ENCODE measurements at regions not wholly inside any gene's neighbourhood (a gene's known extent, or its start where the extent isn't known, plus 50 kb on each side); places are given as distances from the start of the nearest gene placed in this dataset.
A peak's percentile ranks its signal among the peaks of the same experiment; 100 is the strongest.
"Not testable (repeated sequence)": the region's sequence is repeated elsewhere in the genome, so short reads cannot be mapped to it uniquely, and the experiment has no call there.

GRCh38 chr17:12209632-12210191 is 189.0 kb downstream of the MAP2K4 start (continued):
- TF ChIP-seq ATF1 (CRISPR knock-in tag; IDR thresholded peaks at IDR 0.05) (no peak), E2F1 (CRISPR knock-in tag; IDR thresholded peaks at IDR 0.05) (no peak), ZNF138 (CRISPR knock-in tag; conservative IDR thresholded peaks at IDR 0.05) (no peak), TCF7 (CRISPR knock-in tag; IDR thresholded peaks at IDR 0.05; ENCODE audit: low read depth) (no peak), NFATC4 (CRISPR knock-in tag; IDR thresholded peaks at IDR 0.05) (no peak), TP53 (CRISPR knock-in tag; IDR thresholded peaks at IDR 0.05) (no peak), PRRX2 (CRISPR knock-in tag; IDR thresholded peaks at IDR 0.05) (no peak), TEAD1 (CRISPR knock-in tag; IDR thresholded peaks at IDR 0.05) (no peak), CREB1 (CRISPR knock-in tag; IDR thresholded peaks at IDR 0.05) (no peak)
- TF ChIP-seq, protein P1, sequence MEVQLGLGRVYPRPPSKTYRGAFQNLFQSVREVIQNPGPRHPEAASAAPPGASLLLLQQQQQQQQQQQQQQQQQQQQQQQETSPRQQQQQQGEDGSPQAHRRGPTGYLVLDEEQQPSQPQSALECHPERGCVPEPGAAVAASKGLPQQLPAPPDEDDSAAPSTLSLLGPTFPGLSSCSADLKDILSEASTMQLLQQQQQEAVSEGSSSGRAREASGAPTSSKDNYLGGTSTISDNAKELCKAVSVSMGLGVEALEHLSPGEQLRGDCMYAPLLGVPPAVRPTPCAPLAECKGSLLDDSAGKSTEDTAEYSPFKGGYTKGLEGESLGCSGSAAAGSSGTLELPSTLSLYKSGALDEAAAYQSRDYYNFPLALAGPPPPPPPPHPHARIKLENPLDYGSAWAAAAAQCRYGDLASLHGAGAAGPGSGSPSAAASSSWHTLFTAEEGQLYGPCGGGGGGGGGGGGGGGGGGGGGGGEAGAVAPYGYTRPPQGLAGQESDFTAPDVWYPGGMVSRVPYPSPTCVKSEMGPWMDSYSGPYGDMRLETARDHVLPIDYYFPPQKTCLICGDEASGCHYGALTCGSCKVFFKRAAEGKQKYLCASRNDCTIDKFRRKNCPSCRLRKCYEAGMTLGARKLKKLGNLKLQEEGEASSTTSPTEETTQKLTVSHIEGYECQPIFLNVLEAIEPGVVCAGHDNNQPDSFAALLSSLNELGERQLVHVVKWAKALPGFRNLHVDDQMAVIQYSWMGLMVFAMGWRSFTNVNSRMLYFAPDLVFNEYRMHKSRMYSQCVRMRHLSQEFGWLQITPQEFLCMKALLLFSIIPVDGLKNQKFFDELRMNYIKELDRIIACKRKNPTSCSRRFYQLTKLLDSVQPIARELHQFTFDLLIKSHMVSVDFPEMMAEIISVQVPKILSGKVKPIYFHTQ (CRISPR knock-in tag; IDR thresholded peaks at IDR 0.05): no peak

GRCh38 chr17:12220714-12221439 is 200.2 kb downstream of the MAP2K4 start:
- H3K4me1 Mint-ChIP-seq: peaks cover 25% of the 10 kb centered on the region
- H3K9me3 Mint-ChIP-seq: peaks cover 17% of the 10 kb centered on the region
- DNase-seq (ENCODE audit: low spot score); H3K4me3 Mint-ChIP-seq; H3K36me3 Mint-ChIP-seq; ATAC-seq; POLR2A ChIA-PET; H3K27ac Mint-ChIP-seq; H3K27me3 Mint-ChIP-seq (ENCODE audit: low read depth): not testable (repeated sequence)
- CTCF ChIA-PET: interaction anchor here (0.6 to 2.5 kb wide), 4 partner anchors 40 to 521 kb away, joined by 3 to 12 read pairs (median 4); no protein-coding TSS in a partner anchor

DNA sequence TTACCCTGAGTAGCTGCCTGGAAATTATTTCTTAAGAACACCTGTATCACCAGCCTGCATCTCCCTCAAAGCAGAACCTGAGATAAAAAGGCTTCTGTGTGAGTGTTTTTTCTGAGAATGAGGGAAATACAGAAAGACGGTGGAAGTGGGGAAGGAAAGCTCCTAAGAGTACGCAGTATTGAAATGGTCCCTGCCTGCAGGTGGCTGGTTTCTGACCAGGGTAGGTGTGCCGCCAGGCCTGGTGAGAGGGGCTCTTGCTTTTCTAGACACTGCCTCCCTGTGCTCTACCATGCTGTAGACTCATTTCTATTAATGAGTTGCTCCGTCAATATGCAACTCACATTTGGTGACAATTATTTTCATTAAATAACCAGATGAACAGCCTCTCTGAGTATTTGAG is 201.7 kb downstream of the MAP2K4 start:
- DNase-seq (ENCODE audit: low spot score) (no peak), ATAC-seq (peak; percentile 87)
- H3K4me3 Mint-ChIP-seq: peak overlapping the region; percentile 38
- peaks cover 17% of the 10 kb centered on the region for H3K9me3 Mint-ChIP-seq
- TF ChIP-seq PRRX2 (CRISPR knock-in tag; IDR thresholded peaks at IDR 0.05): no peak
- TF ChIP-seq PRDM15 (CRISPR knock-in tag; IDR thresholded peaks at IDR 0.05): no peak
- no peak for TF ChIP-seq FOXK1 (CRISPR knock-in tag; IDR thresholded peaks at IDR 0.05)
- TF ChIP-seq EMX1 (CRISPR knock-in tag; IDR thresholded peaks at IDR 0.05): no peak
- TF ChIP-seq ZNF138 (CRISPR knock-in tag; conservative IDR thresholded peaks at IDR 0.05): no peak
- no peak for TF ChIP-seq ZNF263 (CRISPR knock-in tag; IDR thresholded peaks at IDR 0.05; ENCODE audit: low read depth)
- ChIA-PET POLR2A (no interaction called here), CTCF (interaction anchor here (1.2 to 2.5 kb wide), 2 partner anchors 41 to 520 kb away, joined by 3 to 12 read pairs; no protein-coding TSS in a partner anchor)
- peaks cover 25% of the 10 kb centered on the region for H3K4me1 Mint-ChIP-seq
- H3K27ac Mint-ChIP-seq: no peak overlapping the region
- peaks cover 6% of the 10 kb centered on the region; the same call in 1 of the 2 replicates for H3K27me3 Mint-ChIP-seq (ENCODE audit: low read depth)
- peaks cover 6% of the 10 kb centered on the region; the same call in 1 of the 2 replicates for H3K36me3 Mint-ChIP-seq

Measured in WTC11 (cell line).